Cardiac fibroblast (primary cell): ENCODE measurements at regions not wholly inside any gene's neighbourhood (a gene's known extent, or its start where the extent isn't known, plus 50 kb on each side); places are given as distances from the start of the nearest gene placed in this dataset.

Source experiments
- DNase-seq, 2 donors: peaks; one replicate each; pipeline versions ENCODE4 v3.0.0 to v3.0.0-alpha.2; 2010; ENCODE audit warnings: low read depth in 2 of 2
- H3K4me3 ChIP-seq, 2 donors: replicated peaks in 1 of 2; 1 replicate in 1 of 2; 2 replicates in 1 of 2; pipeline ENCODE4 v1.5.1; 2011; ENCODE audit warnings: low read depth in 2 of 2, low read length in 2 of 2, mild to moderate bottlenecking in 2 of 2, moderate library complexity in 1 of 2
- TF ChIP-seq, protein P1 (sequence below): IDR thresholded peaks from one replicate; pipeline ENCODE4 v1.5.1; 2011; ENCODE audit warnings: low read depth, mild to moderate bottlenecking, low read length, inconsistent platforms

DNA sequence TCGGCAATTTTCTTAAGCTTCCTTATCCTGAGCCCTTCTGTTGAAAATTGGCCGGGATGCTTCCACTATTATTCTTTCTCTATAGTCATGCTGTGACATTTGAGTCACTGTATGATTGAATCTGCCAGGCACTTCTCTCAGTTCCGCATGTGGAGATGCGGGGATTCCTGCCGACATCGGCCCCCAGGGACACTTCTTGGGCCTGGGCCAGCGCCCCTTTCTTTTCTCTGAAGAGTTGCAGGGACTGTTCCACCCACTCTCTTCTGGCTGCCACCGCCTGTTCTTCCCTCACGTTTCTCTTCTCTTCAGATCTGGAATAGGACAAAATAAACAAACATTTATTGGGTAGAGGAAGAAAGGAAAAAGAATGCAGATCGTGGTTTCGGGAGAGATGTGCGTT lies 310.1 kb downstream of the ETNK1 start:
- peak in 1 of 2 donors; percentile 45 for DNase-seq
- peak overlapping the region in 1 of 2 donors; percentile 24 for H3K4me3 ChIP-seq
- TF ChIP-seq, protein P1, sequence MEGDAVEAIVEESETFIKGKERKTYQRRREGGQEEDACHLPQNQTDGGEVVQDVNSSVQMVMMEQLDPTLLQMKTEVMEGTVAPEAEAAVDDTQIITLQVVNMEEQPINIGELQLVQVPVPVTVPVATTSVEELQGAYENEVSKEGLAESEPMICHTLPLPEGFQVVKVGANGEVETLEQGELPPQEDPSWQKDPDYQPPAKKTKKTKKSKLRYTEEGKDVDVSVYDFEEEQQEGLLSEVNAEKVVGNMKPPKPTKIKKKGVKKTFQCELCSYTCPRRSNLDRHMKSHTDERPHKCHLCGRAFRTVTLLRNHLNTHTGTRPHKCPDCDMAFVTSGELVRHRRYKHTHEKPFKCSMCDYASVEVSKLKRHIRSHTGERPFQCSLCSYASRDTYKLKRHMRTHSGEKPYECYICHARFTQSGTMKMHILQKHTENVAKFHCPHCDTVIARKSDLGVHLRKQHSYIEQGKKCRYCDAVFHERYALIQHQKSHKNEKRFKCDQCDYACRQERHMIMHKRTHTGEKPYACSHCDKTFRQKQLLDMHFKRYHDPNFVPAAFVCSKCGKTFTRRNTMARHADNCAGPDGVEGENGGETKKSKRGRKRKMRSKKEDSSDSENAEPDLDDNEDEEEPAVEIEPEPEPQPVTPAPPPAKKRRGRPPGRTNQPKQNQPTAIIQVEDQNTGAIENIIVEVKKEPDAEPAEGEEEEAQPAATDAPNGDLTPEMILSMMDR = no peak

DNA sequence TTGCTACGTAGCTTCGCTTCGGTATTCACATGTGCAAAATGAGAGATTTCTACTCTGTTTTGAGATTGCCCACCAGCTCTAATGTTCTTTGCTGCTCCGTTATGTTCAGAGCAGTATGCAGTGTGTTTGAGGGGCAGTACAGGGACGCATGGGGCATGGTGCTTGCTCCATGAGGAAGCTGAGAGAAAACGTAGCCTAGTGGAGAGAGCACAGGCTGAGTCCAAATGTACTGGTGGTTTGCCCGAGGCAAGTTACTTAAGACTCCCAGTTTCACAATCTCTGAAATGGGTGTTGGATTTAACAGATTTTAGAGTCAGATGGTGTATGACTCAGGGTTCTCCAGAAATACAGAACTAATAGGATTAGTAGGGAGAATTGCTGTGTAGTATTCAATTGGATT lies 310.5 kb downstream of the ETNK1 start:
- H3K4me3 ChIP-seq = peak overlapping the region in 1 of 2 donors; percentile 24
- TF ChIP-seq, protein P1 = no peak
- DNase-seq = peak in 1 of 2 donors; percentile 64

DNA sequence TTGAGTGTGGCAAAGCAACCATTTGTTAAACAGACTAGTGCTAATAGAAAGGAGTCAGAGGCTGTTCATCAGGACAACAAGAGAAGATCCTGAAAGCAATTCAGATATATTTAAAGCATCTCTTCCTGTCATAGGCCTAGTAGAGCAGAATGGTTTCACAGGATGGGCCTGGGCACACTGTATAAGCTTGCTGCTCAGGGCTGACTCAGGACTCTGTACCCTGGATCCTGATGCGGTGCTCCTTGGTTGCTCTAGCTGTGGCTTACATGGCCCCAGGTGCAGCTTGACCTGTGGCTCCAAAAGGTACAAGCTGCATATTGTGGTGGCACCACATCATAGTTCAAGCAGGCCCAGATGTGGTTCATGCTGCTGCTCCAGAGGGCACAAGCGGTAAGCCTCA lies 313.4 kb downstream of the ETNK1 start:
- DNase-seq = no peak
- no peak overlapping the region for H3K4me3 ChIP-seq
- TF ChIP-seq, protein P1 = no peak

DNA sequence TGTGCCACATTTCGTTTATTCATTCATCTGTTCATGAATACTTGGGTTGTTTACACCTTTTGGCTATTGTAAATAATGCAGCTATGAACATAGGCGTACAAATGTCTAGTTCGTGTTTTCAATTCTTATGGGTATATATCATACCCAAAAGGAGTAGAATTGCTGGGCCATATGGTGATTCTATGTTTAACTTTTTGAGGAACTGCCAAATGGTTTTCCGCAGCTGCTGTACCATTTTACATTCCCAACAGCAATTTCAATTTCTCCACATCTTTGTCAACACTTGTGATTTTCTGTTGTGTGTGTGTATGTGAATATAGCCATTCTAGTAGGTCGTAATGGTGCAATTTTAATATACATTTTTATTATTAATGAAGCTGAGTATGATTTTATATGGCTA lies 326.2 kb downstream of the ETNK1 start:
- no peak for DNase-seq
- no peak overlapping the region for H3K4me3 ChIP-seq
- TF ChIP-seq, protein P1 = no peak

DNA sequence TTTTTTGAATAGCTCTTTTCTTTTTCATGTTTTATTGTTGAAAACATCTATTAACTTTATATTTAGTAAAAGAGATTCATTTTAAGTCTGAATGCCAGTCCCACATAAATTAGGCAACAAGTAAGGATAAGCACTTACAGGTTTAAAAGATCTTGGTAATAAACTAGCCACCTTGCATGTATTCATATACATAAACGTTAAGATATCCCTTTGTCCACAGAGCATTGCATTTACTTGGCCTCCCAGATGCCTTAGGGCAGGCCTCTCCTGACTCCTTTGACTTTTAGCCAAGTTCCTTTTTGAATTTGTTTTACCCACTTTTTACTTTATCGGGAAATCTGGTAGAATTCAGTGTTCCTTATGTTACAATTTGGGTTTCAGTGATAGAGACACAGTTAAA lies 331.7 kb downstream of the ETNK1 start:
- H3K4me3 ChIP-seq = no peak overlapping the region
- TF ChIP-seq, protein P1 = no peak
- no peak for DNase-seq

DNA sequence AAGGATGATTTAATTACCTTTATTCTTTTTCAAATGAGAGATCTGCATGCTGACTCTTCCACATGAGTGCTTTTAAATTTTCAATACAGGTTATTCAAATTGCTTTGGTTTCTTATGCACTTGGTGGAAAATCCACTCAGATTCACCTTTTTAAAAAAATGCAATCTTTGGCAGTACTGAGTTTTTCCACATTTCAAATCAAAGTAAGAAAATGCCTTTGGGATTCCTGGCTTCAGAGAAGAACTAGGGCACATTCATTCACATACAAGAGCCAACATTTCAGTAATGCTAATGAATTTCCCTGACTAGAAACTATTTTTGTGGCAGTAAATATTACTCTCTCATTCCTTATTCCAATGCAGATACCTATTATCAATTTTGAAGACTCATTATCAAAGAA lies 342.2 kb downstream of the ETNK1 start:
- H3K4me3 ChIP-seq = no peak overlapping the region
- no peak for DNase-seq
- TF ChIP-seq, protein P1 = no peak

DNA sequence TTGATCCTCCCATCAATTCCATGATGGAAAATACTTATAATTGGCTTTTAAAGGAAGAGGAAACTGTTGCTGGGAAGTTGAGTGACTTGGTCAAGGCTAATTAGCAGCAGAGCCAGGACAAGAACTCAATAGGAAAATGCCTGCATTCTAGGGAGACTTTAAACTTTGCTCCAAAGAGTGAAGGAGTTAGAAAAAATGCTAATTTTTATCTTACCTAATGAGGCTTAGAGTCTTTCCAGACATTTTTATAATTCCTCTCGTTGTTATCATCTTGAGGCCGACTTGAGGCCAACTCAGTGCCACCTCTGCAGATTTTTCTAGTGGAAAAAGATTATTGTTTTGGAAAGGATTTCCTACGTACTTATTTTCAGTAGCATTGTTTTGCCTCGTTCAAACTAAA lies 344.6 kb downstream of the ETNK1 start:
- DNase-seq = no peak
- TF ChIP-seq, protein P1 = no peak
- H3K4me3 ChIP-seq = no peak overlapping the region
